ENCODE measurements at regions not wholly inside any gene's neighbourhood (a gene's known extent, or its start where the extent isn't known, plus 50 kb on each side); places are given as distances from the start of the nearest gene placed in this dataset.
A peak's percentile ranks its signal among the peaks of the same experiment; 100 is the strongest.

DNA sequence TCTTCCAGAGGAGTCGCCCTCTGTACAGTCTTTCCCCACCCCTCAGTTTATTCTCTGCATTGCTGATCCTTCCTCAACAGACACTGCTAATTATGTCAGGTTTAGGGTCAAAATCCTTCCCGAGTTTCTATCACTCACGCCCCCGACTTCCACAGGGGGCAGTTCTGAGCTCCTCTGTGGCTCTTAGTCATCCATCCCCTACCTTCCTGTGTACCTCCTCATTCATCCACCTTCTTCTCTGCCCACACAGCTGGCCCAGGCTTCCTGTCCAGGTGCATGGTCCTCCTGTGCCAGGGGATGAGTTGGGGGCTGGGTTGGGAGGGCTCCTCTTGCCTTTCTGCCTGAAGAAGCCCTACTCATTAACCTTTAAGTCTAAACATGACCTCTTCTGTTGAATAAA is 202.9 kb downstream of the ARL4C start:
- no peaks in the 10 kb centered on the region for H3K36me3 ChIP-seq (ENCODE audit: control insufficient read depth in 2 of 2, extremely low read depth in 1 of 2, insufficient read depth in 1 of 2, low read length in 1 of 2)
- WGBS (ENCODE audit: insufficient coverage): 40% methylated on average over 4 of the region's 4 CpGs
- peak overlapping the region; percentile 91 to 99 for H3K27ac Mint-ChIP-seq
- CTCF ChIA-PET: interaction anchor here in 1 of 2 donors (0.7 to 2.8 kb wide), 3 partner anchors 128 to 302 kb away, joined by 3 to 16 read pairs (median 7); no protein-coding TSS in a partner anchor
- H3K27me3 Mint-ChIP-seq: no peaks in the 10 kb centered on the region
- H3K4me3 Mint-ChIP-seq: peak overlapping the region in 1 of 3 donors; percentile 75
- no peaks in the 10 kb centered on the region for H3K9me3 Mint-ChIP-seq
- H3K27ac ChIP-seq (ENCODE audit: low read length): peak overlapping the region; percentile 100
- H3K4me1 Mint-ChIP-seq: peaks cover 88 to 93% (median 91%) of the 10 kb centered on the region in 3 donors
- peaks cover 3% of the 10 kb centered on the region for H3K36me3 Mint-ChIP-seq
- H3K4me1 ChIP-seq (ENCODE audit: control insufficient read depth in 1 of 2, extremely low read depth in 1 of 2, insufficient read depth in 2 of 2, low read length in 2 of 2): peaks cover 64 to 73% of the 10 kb centered on the region in 2 experiments
- no peak overlapping the region for H3K4me3 ChIP-seq (ENCODE audit: control insufficient read depth in 1 of 2, extremely low read depth in 1 of 2, low read length in 1 of 2)
- no peaks in the 10 kb centered on the region for H3K9me3 ChIP-seq
- POLR2A ChIA-PET: interaction anchor here (0.6 to 0.7 kb wide), 2 partner anchors 13 to 203 kb away, joined by 4 to 7 read pairs; partner anchors contain the start of gene ARL4C (in 1 of the 2)
- no peak for ATAC-seq (replicated peaks in 1 of 4)
- peak in 1 of 35 experiments; percentile 29 for DNase-seq
- H3K27me3 ChIP-seq (replicated peaks in 1 of 2; ENCODE audit: control insufficient read depth in 2 of 2, extremely low read depth in 1 of 2, insufficient read depth in 2 of 2, low read length in 1 of 2): no peaks in the 10 kb centered on the region

- Mint-ChIP-seq H3K36me3 (peaks cover 3% of the 10 kb centered on the region), H3K27me3 (no peaks in the 10 kb centered on the region), H3K4me1 (peaks cover 90 to 94% (median 94%) of the 10 kb centered on the region in 3 donors), H3K4me3 (peak overlapping the region; percentile 64 to 75 (median 71)), H3K27ac (peak overlapping the region; percentile 91 to 99), H3K9me3 (no peaks in the 10 kb centered on the region)
- ChIA-PET POLR2A (interaction anchor here (0.6 to 5.3 kb wide), 27 partner anchors 16 to 951 kb away, joined by 3 to 53 read pairs (median 5); partner anchors contain the start of gene ARL4C (in 1 of the 2)), CTCF (interaction anchor here in 1 of 2 donors (0.9 to 5.1 kb wide), 11 partner anchors 16 to 204 kb away, joined by 4 to 22 read pairs (median 5); partner anchors contain the start of gene ARL4C)
- Histone ChIP-seq H3K9me3 (no peaks in the 10 kb centered on the region), H3K27ac (ENCODE audit: low read length) (peak overlapping the region; percentile 100), H3K4me1 (ENCODE audit: control insufficient read depth in 1 of 2, extremely low read depth in 1 of 2, insufficient read depth in 2 of 2, low read length in 2 of 2) (peaks cover 62 to 76% of the 10 kb centered on the region in 2 experiments), H3K36me3 (ENCODE audit: control insufficient read depth in 2 of 2, extremely low read depth in 1 of 2, insufficient read depth in 1 of 2, low read length in 1 of 2) (no peaks in the 10 kb centered on the region), H3K4me3 (ENCODE audit: control insufficient read depth in 1 of 2, extremely low read depth in 1 of 2, low read length in 1 of 2) (peak overlapping the region in 1 of 2 donors; percentile 9), H3K27me3 (replicated peaks in 1 of 2; ENCODE audit: control insufficient read depth in 2 of 2, extremely low read depth in 1 of 2, insufficient read depth in 2 of 2, low read length in 1 of 2) (no peaks in the 10 kb centered on the region)
- DNase-seq (no peak), ATAC-seq (replicated peaks in 1 of 4) (no peak)
Measured at GRCh38 chr2:234292962-234293243, 204.0 kb downstream of the ARL4C start.

DNA sequence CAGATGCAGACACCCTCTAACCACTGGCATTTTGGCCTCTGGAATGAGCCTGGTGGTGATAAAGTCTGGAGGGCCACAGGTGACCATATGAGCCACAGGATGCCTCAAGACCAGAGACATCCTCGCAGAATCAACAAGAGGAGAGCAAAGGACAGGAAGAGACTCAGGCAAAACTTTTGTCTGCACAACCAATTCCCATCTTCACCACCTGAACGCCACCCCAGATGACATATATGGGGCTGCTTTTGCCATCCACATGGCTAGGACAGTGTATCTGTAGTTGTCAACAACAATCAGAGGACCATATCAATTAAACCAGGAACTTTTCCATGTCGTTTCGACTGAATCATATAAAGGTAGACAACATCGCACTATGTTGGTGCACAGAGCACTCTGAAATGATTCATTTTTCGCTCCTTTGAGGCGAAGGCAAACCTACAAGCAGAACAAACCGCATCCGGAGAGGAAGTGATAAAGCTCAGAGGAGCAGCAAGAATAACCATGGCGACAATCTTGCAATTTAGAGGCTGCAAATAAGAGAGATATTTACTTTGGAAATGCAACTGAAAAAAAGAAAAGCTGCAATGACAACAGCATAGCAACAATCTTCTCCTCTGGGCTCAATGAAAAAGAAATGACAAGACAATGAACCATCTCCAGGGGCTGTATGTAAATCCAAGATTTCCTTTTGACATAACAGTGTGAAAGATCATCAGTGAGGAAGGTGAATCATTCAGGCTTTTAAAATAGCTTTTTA is 204.5 kb downstream of the ARL4C start:
- H3K4me1 ChIP-seq (ENCODE audit: control insufficient read depth in 1 of 2, extremely low read depth in 1 of 2, insufficient read depth in 2 of 2, low read length in 2 of 2): peaks cover 62 to 80% of the 10 kb centered on the region in 2 experiments
- H3K27me3 Mint-ChIP-seq: no peaks in the 10 kb centered on the region
- peak overlapping the region; percentile 91 to 99 for H3K27ac Mint-ChIP-seq
- ChIA-PET POLR2A (interaction anchor here (0.6 to 5.3 kb wide), 24 partner anchors 16 to 950 kb away, joined by 3 to 53 read pairs (median 6); partner anchors contain the start of gene ARL4C (in 1 of the 2)), CTCF (interaction anchor here in 1 of 2 donors (0.9 to 5.1 kb wide), 12 partner anchors 16 to 205 kb away, joined by 3 to 22 read pairs (median 5); partner anchors contain the start of gene ARL4C)
- peak; percentile 24 to 93 (median 66) for DNase-seq
- no peaks in the 10 kb centered on the region for H3K9me3 ChIP-seq
- peaks cover 88 to 96% (median 94%) of the 10 kb centered on the region in 3 donors for H3K4me1 Mint-ChIP-seq
- H3K4me3 ChIP-seq (ENCODE audit: control insufficient read depth in 1 of 2, extremely low read depth in 1 of 2, low read length in 1 of 2): peak overlapping the region; percentile 18 to 19
- no peaks in the 10 kb centered on the region for H3K36me3 ChIP-seq (ENCODE audit: control insufficient read depth in 2 of 2, extremely low read depth in 1 of 2, insufficient read depth in 1 of 2, low read length in 1 of 2)
- peaks cover 3% of the 10 kb centered on the region for H3K36me3 Mint-ChIP-seq
- H3K4me3 Mint-ChIP-seq: peak overlapping the region; percentile 64 to 75 (median 71)
- 14% methylated on average over 3 of the region's 10 CpGs for WGBS (ENCODE audit: insufficient coverage)
- ATAC-seq (replicated peaks in 1 of 4): peak; percentile 72 to 79 (median 76)
- H3K27me3 ChIP-seq (replicated peaks in 1 of 2; ENCODE audit: control insufficient read depth in 2 of 2, extremely low read depth in 1 of 2, insufficient read depth in 2 of 2, low read length in 1 of 2): no peaks in the 10 kb centered on the region
- H3K9me3 Mint-ChIP-seq: no peaks in the 10 kb centered on the region
- H3K27ac ChIP-seq (ENCODE audit: low read length): peak overlapping the region; percentile 100

- Histone ChIP-seq H3K36me3 (ENCODE audit: control insufficient read depth in 2 of 2, extremely low read depth in 1 of 2, insufficient read depth in 1 of 2, low read length in 1 of 2) (no peaks in the 10 kb centered on the region), H3K9me3 (no peaks in the 10 kb centered on the region), H3K27ac (ENCODE audit: low read length) (peak overlapping the region; percentile 100), H3K4me1 (ENCODE audit: control insufficient read depth in 1 of 2, extremely low read depth in 1 of 2, insufficient read depth in 2 of 2, low read length in 2 of 2) (peaks cover 58 to 84% of the 10 kb centered on the region in 2 experiments), H3K4me3 (ENCODE audit: control insufficient read depth in 1 of 2, extremely low read depth in 1 of 2, low read length in 1 of 2) (peak overlapping the region; percentile 18 to 19), H3K27me3 (replicated peaks in 1 of 2; ENCODE audit: control insufficient read depth in 2 of 2, extremely low read depth in 1 of 2, insufficient read depth in 2 of 2, low read length in 1 of 2) (no peaks in the 10 kb centered on the region)
- Mint-ChIP-seq H3K4me1 (peaks cover 86 to 91% (median 91%) of the 10 kb centered on the region in 3 donors), H3K4me3 (peak overlapping the region; percentile 64 to 75 (median 71)), H3K27ac (peak overlapping the region; percentile 91 to 99), H3K9me3 (no peaks in the 10 kb centered on the region), H3K36me3 (peaks cover 3% of the 10 kb centered on the region), H3K27me3 (no peaks in the 10 kb centered on the region)
- 21% methylated on average over 4 of the region's 5 CpGs for WGBS (ENCODE audit: insufficient coverage)
- DNase-seq (peak in 28 of 35 experiments; percentile 20 to 71 (median 35)), ATAC-seq (replicated peaks in 1 of 4) (peak; percentile 7 to 42 (median 26))
- POLR2A ChIA-PET: interaction anchor here (0.6 to 5.3 kb wide), 19 partner anchors 17 to 205 kb away, joined by 3 to 53 read pairs (median 6); partner anchors contain the start of gene ARL4C (in 1 of the 2)
- CTCF ChIA-PET: interaction anchor here (0.7 to 5.1 kb wide), 12 partner anchors 17 to 205 kb away, joined by 3 to 22 read pairs (median 4); partner anchors contain the start of gene ARL4C (in 1 of the 2)
Measured at GRCh38 chr2:234291765-234292204, 205.1 kb downstream of the ARL4C start.

GRCh38 chr2:234290671-234291070 is 206.2 kb downstream of the ARL4C start:
- peak overlapping the region; percentile 18 to 30 for H3K4me3 ChIP-seq (ENCODE audit: control insufficient read depth in 1 of 2, extremely low read depth in 1 of 2, low read length in 1 of 2)
- Mint-ChIP-seq H3K27ac (peak overlapping the region; percentile 91 to 99), H3K27me3 (no peaks in the 10 kb centered on the region), H3K9me3 (no peaks in the 10 kb centered on the region), H3K4me3 (peak overlapping the region; percentile 62 to 75 (median 67)), H3K4me1 (peaks cover 82 to 87% (median 87%) of the 10 kb centered on the region in 3 donors), H3K36me3 (no peaks in the 10 kb centered on the region)
- no peaks in the 10 kb centered on the region for H3K9me3 ChIP-seq
- ATAC-seq (replicated peaks in 1 of 4) (peak; percentile 71 to 79 (median 76)), DNase-seq (peak; percentile 59 to 95 (median 84))
- ChIA-PET CTCF (interaction anchor here (1.1 to 5.1 kb wide), 10 partner anchors 17 to 255 kb away, joined by 3 to 22 read pairs (median 4); no protein-coding TSS in a partner anchor), POLR2A (interaction anchor here (0.6 to 5.3 kb wide), 11 partner anchors 18 to 206 kb away, joined by 3 to 53 read pairs (median 4); partner anchors contain the start of gene ARL4C (in 1 of the 2))
- no peaks in the 10 kb centered on the region for H3K36me3 ChIP-seq (ENCODE audit: control insufficient read depth in 2 of 2, extremely low read depth in 1 of 2, insufficient read depth in 1 of 2, low read length in 1 of 2)
- H3K27ac ChIP-seq (ENCODE audit: low read length): peak overlapping the region; percentile 100
- no peaks in the 10 kb centered on the region for H3K27me3 ChIP-seq (replicated peaks in 1 of 2; ENCODE audit: control insufficient read depth in 2 of 2, extremely low read depth in 1 of 2, insufficient read depth in 2 of 2, low read length in 1 of 2)
- WGBS (ENCODE audit: insufficient coverage): 0% methylated on average over 5 of the region's 10 CpGs
- H3K4me1 ChIP-seq (ENCODE audit: control insufficient read depth in 1 of 2, extremely low read depth in 1 of 2, insufficient read depth in 2 of 2, low read length in 2 of 2): peaks cover 52 to 75% of the 10 kb centered on the region in 2 experiments
